HG02840 (cell line): ENCODE measurements at regions not wholly inside any gene's neighbourhood (a gene's known extent, or its start where the extent isn't known, plus 50 kb on each side); places are given as distances from the start of the nearest gene placed in this dataset.
"Not testable (repeated sequence)": the region's sequence is repeated elsewhere in the genome, so short reads cannot be mapped to it uniquely, and the experiment has no call there.

Experiments used
- ATAC-seq: cut with Tn5 transposase; IDR thresholded peaks from one replicate; pipeline ENCODE4 v1.9.1; 2021; ENCODE audit warnings: mild to moderate bottlenecking, moderate library complexity, moderate number of reproducible peaks; ENCODE audit not compliant: unreplicated experiment, low FRiP score

GRCh38 chr7:55705728-55706450 lies 133.6 kb upstream of the VOPP1 start:
- not testable (repeated sequence) for ATAC-seq

GRCh38 chr7:55702831-55703230 lies 130.5 kb upstream of the VOPP1 start:
- not testable (repeated sequence) for ATAC-seq

- not testable (repeated sequence) for ATAC-seq
Measured at GRCh38 chr7:55699450-55699842, 127.1 kb upstream of the VOPP1 start.

- peak; percentile 85 for ATAC-seq
Measured at GRCh38 chr7:55698607-55699449, 126.5 kb upstream of the VOPP1 start.

- ATAC-seq, result not testable (repeated sequence)
Measured at GRCh38 chr7:55695893-55696701, 123.8 kb upstream of the VOPP1 start.

- not testable (repeated sequence) for ATAC-seq
Measured at GRCh38 chr7:55694484-55694883, 122.2 kb upstream of the VOPP1 start.

GRCh38 chr7:55688684-55689681 lies 116.7 kb upstream of the VOPP1 start:
- ATAC-seq, result not testable (repeated sequence)

GRCh38 chr7:55688261-55688660 lies 116.0 kb upstream of the VOPP1 start:
- not testable (repeated sequence) for ATAC-seq

GRCh38 chr7:55687252-55687651 lies 115.0 kb upstream of the VOPP1 start:
- not testable (repeated sequence) for ATAC-seq

GRCh38 chr7:55686771-55687170 lies 114.5 kb upstream of the VOPP1 start:
- ATAC-seq, result not testable (repeated sequence)

GRCh38 chr7:55683501-55683900 lies 111.2 kb upstream of the VOPP1 start:
- ATAC-seq, result not testable (repeated sequence)

- ATAC-seq, result not testable (repeated sequence)
Measured at GRCh38 chr7:55675589-55675988, 103.3 kb upstream of the VOPP1 start.

- ATAC-seq, result not testable (repeated sequence)
Measured at GRCh38 chr7:55673525-55673924, 101.2 kb upstream of the VOPP1 start.

GRCh38 chr7:55672084-55672483 lies 99.8 kb upstream of the VOPP1 start:
- not testable (repeated sequence) for ATAC-seq

GRCh38 chr7:55657654-55658053 lies 85.4 kb upstream of the VOPP1 start:
- no peak for ATAC-seq

GRCh38 chr7:55651057-55651456 lies 78.8 kb upstream of the VOPP1 start:
- ATAC-seq, result no peak

- no peak for ATAC-seq
Measured at GRCh38 chr7:55649238-55649637, 76.9 kb upstream of the VOPP1 start.

GRCh38 chr7:55644567-55644966 lies 72.3 kb upstream of the VOPP1 start:
- no peak for ATAC-seq

- ATAC-seq, result no peak
Measured at GRCh38 chr7:55642266-55642665, 70.0 kb upstream of the VOPP1 start.
